Mesenchymal stem cell (in vitro differentiated cells and primary cell): ENCODE measurements at regions not wholly inside any gene's neighbourhood (a gene's known extent, or its start where the extent isn't known, plus 50 kb on each side); places are given as distances from the start of the nearest gene placed in this dataset.

Experiments
- DNase-seq: peaks from one replicate; pipeline ENCODE4 v3.0.0-alpha.2; 2013
- H2AFZ ChIP-seq: one replicate; pipeline ENCODE4 v1.6.1; 2013; ENCODE audit warnings: low read depth, mild to moderate bottlenecking, control low read depth, inconsistent platforms, low read length, moderate library complexity
- H2AK5ac ChIP-seq: 2 replicates; pipeline ENCODE4 v1.6.1; 2013; ENCODE audit warnings: low read length, moderate library complexity, mild to moderate bottlenecking, inconsistent platforms; ENCODE audit not compliant: severe bottlenecking
- H2BK120ac ChIP-seq: one replicate; pipeline ENCODE4 v1.6.1; 2013; ENCODE audit warnings: low read depth, mild to moderate bottlenecking, inconsistent platforms, low read length, moderate library complexity
- H2BK12ac ChIP-seq, 2 experiments: one replicate each; pipeline ENCODE4 v1.6.1; 2013; ENCODE audit warnings: inconsistent platforms in 2 of 2, low read length in 2 of 2, mild to moderate bottlenecking in 2 of 2, moderate library complexity in 2 of 2, control low read depth in 1 of 2
- H2BK15ac ChIP-seq: one replicate; pipeline ENCODE4 v1.6.1; 2013; ENCODE audit warnings: mild to moderate bottlenecking, low read depth, inconsistent platforms; ENCODE audit not compliant: poor library complexity, severe bottlenecking
- H2BK5ac ChIP-seq: 2 replicates; pipeline ENCODE4 v1.6.1; 2013; ENCODE audit warnings: low read depth, mild to moderate bottlenecking, low read length, control low read depth, inconsistent platforms; ENCODE audit not compliant: poor library complexity, severe bottlenecking
- H3K14ac ChIP-seq, 2 experiments: one replicate each; pipeline ENCODE4 v1.6.1; 2013; ENCODE audit warnings: inconsistent platforms in 2 of 2, low read length in 2 of 2, control low read depth in 1 of 2, mild to moderate bottlenecking in 1 of 2, moderate library complexity in 1 of 2
- H3K18ac ChIP-seq, 2 experiments: one replicate each; pipeline ENCODE4 v1.6.1; 2013; ENCODE audit warnings: inconsistent platforms in 2 of 2, low read length in 2 of 2, control low read depth in 1 of 2, low read depth in 1 of 2, mild to moderate bottlenecking in 1 of 2
- H3K23ac ChIP-seq, 2 experiments: one replicate each; pipeline ENCODE4 v1.6.1; 2013; ENCODE audit warnings: inconsistent platforms in 2 of 2, low read length in 2 of 2, mild to moderate bottlenecking in 2 of 2, moderate library complexity in 2 of 2, control low read depth in 1 of 2
- H3K27ac ChIP-seq: 2 replicates; pipeline ENCODE4 v1.5.1; 2013; ENCODE audit warnings: mild to moderate bottlenecking, moderate library complexity, low read length, control low read depth, inconsistent platforms; ENCODE audit not compliant: poor library complexity, severe bottlenecking
- H3K27me3 ChIP-seq, 2 experiments: 2 replicates each; pipeline versions ENCODE4 v1.6.1 to v1.7.0; 2013; ENCODE audit warnings: low read length in 2 of 2, mild to moderate bottlenecking in 2 of 2, moderate library complexity in 2 of 2, control low read depth in 1 of 2, inconsistent platforms in 1 of 2; ENCODE audit not compliant: control insufficient read depth in 1 of 2, insufficient read depth in 1 of 2
- H3K36me3 ChIP-seq, 2 experiments: 2 replicates each; pipeline versions ENCODE4 v1.6.1 to v1.7.0; 2013; ENCODE audit warnings: low read length in 2 of 2, control low read depth in 1 of 2, inconsistent platforms in 1 of 2, low read depth in 1 of 2, mild to moderate bottlenecking in 1 of 2; ENCODE audit not compliant: insufficient read depth in 2 of 2, control insufficient read depth in 1 of 2
- H3K4ac ChIP-seq, 2 experiments: one replicate each; pipeline ENCODE4 v1.6.1; 2013; ENCODE audit warnings: inconsistent platforms in 2 of 2, low read length in 2 of 2, mild to moderate bottlenecking in 2 of 2, moderate library complexity in 2 of 2, control low read depth in 1 of 2, low read depth in 1 of 2
- H3K4me1 ChIP-seq: 2 replicates; pipeline ENCODE4 v1.6.1; 2013; ENCODE audit warnings: low read depth, low read length, control low read depth; ENCODE audit not compliant: control insufficient read depth, insufficient read depth
- H3K4me2 ChIP-seq: 2 replicates; pipeline ENCODE4 v1.6.1; 2013; ENCODE audit warnings: low read length, mild to moderate bottlenecking, inconsistent platforms; ENCODE audit not compliant: poor library complexity, severe bottlenecking
- H3K4me3 ChIP-seq, 2 experiments: 2 replicates each; pipeline versions ENCODE4 v1.5.1 to v1.7.0; 2013; ENCODE audit warnings: low read length in 2 of 2, mild to moderate bottlenecking in 2 of 2, control low read depth in 1 of 2, low read depth in 1 of 2; ENCODE audit not compliant: insufficient read depth in 1 of 2
- H3K79me1 ChIP-seq: replicated peaks from 2 replicates; pipeline ENCODE4 v1.6.1; 2013; ENCODE audit warnings: mild to moderate bottlenecking, control low read depth, low read length, inconsistent platforms; ENCODE audit not compliant: poor library complexity, severe bottlenecking
- H3K9ac ChIP-seq: 2 replicates; pipeline ENCODE4 v1.7.0; 2013; ENCODE audit warnings: mild to moderate bottlenecking, low read length, moderate library complexity
- H3K9me3 ChIP-seq: 2 replicates; pipeline ENCODE4 v1.7.0; 2013; ENCODE audit warnings: mild to moderate bottlenecking, low read length; ENCODE audit not compliant: control insufficient read depth
- H4K8ac ChIP-seq: one replicate; pipeline ENCODE4 v1.6.1; 2013; ENCODE audit warnings: inconsistent platforms, mild to moderate bottlenecking, low read length, moderate library complexity
- H4K91ac ChIP-seq: one replicate; pipeline ENCODE4 v1.6.1; 2013; ENCODE audit warnings: mild to moderate bottlenecking, low read length, inconsistent platforms
- WGBS: methylation state at CpG from one replicate; pipeline ENCODE4 v1.1.7; 2013; ENCODE audit warnings: mixed read lengths; 5-methylcytosine and 5-hydroxymethylcytosine counted together

DNA sequence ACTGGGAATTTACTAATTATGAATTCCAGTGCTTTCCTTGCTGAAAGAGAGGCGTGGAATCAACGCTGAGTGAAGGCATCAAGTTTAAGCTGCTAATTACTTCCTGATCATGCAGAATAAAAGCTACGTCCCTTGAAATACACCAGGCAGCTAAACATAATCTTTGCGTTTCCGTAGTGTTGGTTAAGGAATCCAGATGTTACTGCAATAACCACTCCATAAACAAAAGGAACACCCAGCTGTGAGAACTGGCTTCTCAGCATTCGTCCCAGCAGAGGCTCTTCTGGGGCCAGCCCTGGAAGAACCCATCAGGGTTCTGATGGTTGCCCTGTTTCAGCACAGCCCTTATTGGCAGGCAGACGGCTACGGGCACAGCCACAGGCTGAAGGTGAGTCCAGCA, 111.4 kb downstream of the CDH26 start:
- Histone ChIP-seq H3K36me3 (no peaks in the 10 kb centered on the region), H3K18ac (no peak overlapping the region), H2AFZ (no peak overlapping the region), H3K4me3 (no peak overlapping the region), H3K9me3 (peaks cover 7% of the 10 kb centered on the region), H2BK120ac (no peak overlapping the region), H3K23ac (no peak overlapping the region), H4K91ac (no peak overlapping the region), H2BK5ac (no peak overlapping the region), H2BK12ac (no peak overlapping the region), H3K4ac (no peak overlapping the region), H3K9ac (no peak overlapping the region), H4K8ac (no peak overlapping the region), H3K14ac (no peak overlapping the region), H2AK5ac (no peak overlapping the region), H3K79me1 (no peaks in the 10 kb centered on the region), H3K27me3 (peaks cover 13 to 55% of the 10 kb centered on the region in 2 experiments), H3K4me1 (no peaks in the 10 kb centered on the region), H3K27ac (no peak overlapping the region), H2BK15ac (no peak overlapping the region), H3K4me2 (no peak overlapping the region)
- WGBS = 78% methylated on average over 8 of the region's 8 CpGs
- DNase-seq = no peak

DNA sequence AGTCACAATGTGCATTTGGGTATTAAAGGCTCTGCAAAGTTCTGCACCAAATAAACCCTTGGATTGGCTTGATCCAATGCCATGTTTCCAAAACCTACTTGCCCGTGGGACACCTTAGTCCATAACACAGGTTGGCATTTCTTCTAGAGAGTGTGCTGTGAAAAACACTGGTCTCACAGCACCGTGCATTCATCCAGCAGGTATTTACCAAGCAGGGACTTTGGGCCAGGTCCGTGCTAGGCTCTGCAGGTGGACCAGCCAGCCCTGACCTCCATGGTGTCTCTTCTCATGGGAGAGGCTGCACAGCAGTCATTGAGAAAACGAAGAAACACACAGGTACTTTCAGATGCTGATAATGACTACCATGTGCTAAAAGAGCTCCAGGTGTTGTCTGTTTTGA, 112.6 kb downstream of the CDH26 start:
- H3K79me1 ChIP-seq = no peaks in the 10 kb centered on the region
- H3K9ac ChIP-seq = no peak overlapping the region
- no peak overlapping the region for H2BK120ac ChIP-seq
- H2AK5ac ChIP-seq = no peak overlapping the region
- no peak overlapping the region for H3K14ac ChIP-seq
- H4K91ac ChIP-seq = no peak overlapping the region
- no peak overlapping the region for H2AFZ ChIP-seq
- H3K27me3 ChIP-seq = peaks cover 13 to 54% of the 10 kb centered on the region in 2 experiments
- H3K23ac ChIP-seq = no peak overlapping the region
- H3K4me1 ChIP-seq = no peaks in the 10 kb centered on the region
- H3K27ac ChIP-seq = no peak overlapping the region
- no peaks in the 10 kb centered on the region for H3K36me3 ChIP-seq
- H3K18ac ChIP-seq = no peak overlapping the region
- no peak overlapping the region for H3K4me3 ChIP-seq
- H3K4ac ChIP-seq = no peak overlapping the region
- no peak overlapping the region for H2BK15ac ChIP-seq
- peaks cover 5% of the 10 kb centered on the region for H3K9me3 ChIP-seq
- H2BK12ac ChIP-seq = no peak overlapping the region
- WGBS = 60% methylated on average over 4 of the region's 4 CpGs
- DNase-seq = no peak
- no peak overlapping the region for H2BK5ac ChIP-seq
- H4K8ac ChIP-seq = no peak overlapping the region
- no peak overlapping the region for H3K4me2 ChIP-seq

DNA sequence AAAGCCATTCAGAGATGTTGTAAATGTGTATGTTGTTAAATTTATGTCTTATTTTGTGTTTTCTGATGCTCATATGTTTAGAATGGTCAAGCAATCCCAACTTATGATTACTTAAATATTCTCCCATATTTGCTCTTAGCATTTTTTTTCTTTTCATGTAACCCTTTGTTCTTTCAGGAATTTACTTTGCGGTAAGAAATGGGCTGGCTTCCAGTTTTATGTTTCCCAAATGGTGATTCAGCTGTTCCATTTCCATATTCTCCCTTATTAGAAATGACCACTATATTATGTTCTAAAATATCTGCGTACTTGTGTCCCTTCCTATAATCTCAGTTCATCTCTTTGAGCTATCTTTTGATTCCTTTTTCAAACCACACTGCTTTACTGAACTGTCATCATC, 113.7 kb downstream of the CDH26 start:
- Histone ChIP-seq H3K79me1 (no peaks in the 10 kb centered on the region), H2BK120ac (no peak overlapping the region), H3K9ac (no peak overlapping the region), H3K4me1 (no peaks in the 10 kb centered on the region), H2AFZ (no peak overlapping the region), H3K4ac (no peak overlapping the region), H3K4me2 (no peak overlapping the region), H3K14ac (no peak overlapping the region), H3K18ac (no peak overlapping the region), H3K4me3 (no peak overlapping the region), H3K36me3 (no peaks in the 10 kb centered on the region), H4K8ac (no peak overlapping the region), H2BK5ac (no peak overlapping the region), H2BK15ac (no peak overlapping the region), H2BK12ac (no peak overlapping the region), H2AK5ac (no peak overlapping the region), H3K27ac (no peak overlapping the region), H3K9me3 (no peaks in the 10 kb centered on the region), H3K27me3 (peaks cover 13 to 48% of the 10 kb centered on the region in 2 experiments), H4K91ac (no peak overlapping the region), H3K23ac (no peak overlapping the region)
- 81% methylated on average over 2 of the region's 2 CpGs for WGBS
- no peak for DNase-seq

DNA sequence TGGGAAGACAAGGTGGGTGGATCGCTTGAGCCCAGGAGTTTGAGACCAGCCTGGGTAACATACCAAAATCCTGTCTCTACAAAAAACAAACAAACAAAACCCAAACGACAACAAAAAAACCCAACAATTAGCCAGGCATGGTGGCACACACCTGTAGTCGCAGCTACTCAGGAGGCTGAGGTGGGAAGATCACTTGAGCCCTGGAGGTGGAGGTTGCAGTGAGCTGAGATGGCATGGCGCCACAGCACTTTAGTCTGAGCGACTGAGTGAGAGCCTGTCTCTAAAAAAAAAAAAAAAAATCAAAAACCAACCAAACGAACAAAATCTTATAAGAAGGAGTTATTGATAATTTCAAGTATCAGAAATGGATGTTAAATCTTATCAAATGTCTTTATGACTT, 114.9 kb downstream of the CDH26 start:
- 100% methylated on average over 1 of the region's 6 CpGs for WGBS
- H4K91ac ChIP-seq = no peak overlapping the region
- no peak overlapping the region for H2BK12ac ChIP-seq

More for the DNA sequence above, 114.9 kb downstream of the CDH26 start:
- Histone ChIP-seq H3K4me1 (no peaks in the 10 kb centered on the region), H3K27ac (no peak overlapping the region), H3K23ac (no peak overlapping the region), H3K27me3 (peaks cover 18 to 41% of the 10 kb centered on the region in 2 experiments), H4K8ac (no peak overlapping the region), H2AFZ (no peak overlapping the region), H3K14ac (no peak overlapping the region), H3K18ac (no peak overlapping the region), H2BK5ac (no peak overlapping the region), H3K4ac (no peak overlapping the region), H3K4me2 (no peak overlapping the region), H3K36me3 (no peaks in the 10 kb centered on the region), H2BK15ac (no peak overlapping the region), H3K9me3 (no peaks in the 10 kb centered on the region), H2AK5ac (no peak overlapping the region), H3K4me3 (no peak overlapping the region), H2BK120ac (no peak overlapping the region), H3K9ac (no peak overlapping the region), H3K79me1 (no peaks in the 10 kb centered on the region)
- DNase-seq = no peak
